Erythroblast (primary cell): ENCODE measurements at regions not wholly inside any gene's neighbourhood (a gene's known extent, or its start where the extent isn't known, plus 50 kb on each side); places are given as distances from the start of the nearest gene placed in this dataset.

Experiments used
- GATA1 ChIP-seq: IDR thresholded peaks from 2 replicates; pipeline ENCODE4 v1.6.1; 2011; ENCODE audit warnings: low read depth, mild to moderate bottlenecking, control low read depth, low read length, moderate library complexity
- POLR2A ChIP-seq: IDR thresholded peaks from 2 replicates; pipeline ENCODE4 v1.6.1; 2011; ENCODE audit warnings: mild to moderate bottlenecking, low read length

GRCh38 chr2:128768041-128768440 lies 449.4 kb upstream of the HS6ST1 start:
- TF ChIP-seq POLR2A (no peak), GATA1 (no peak)
